A549 (cell line): ENCODE measurements at regions not wholly inside any gene's neighbourhood (a gene's known extent, or its start where the extent isn't known, plus 50 kb on each side); places are given as distances from the start of the nearest gene placed in this dataset.

Source experiments
- CHD2 ChIP-seq: fragments of 150-350 bp; IDR thresholded peaks from 2 replicates; pipeline ENCODE4 v1.6.1; 2014; ENCODE audit warnings: low read length; ENCODE audit not compliant: partially characterized antibody
- EP300 ChIP-seq, 2 experiments: fragments of >200 bp; sonication (Bioruptor Twin); formaldehyde crosslinking; IDR thresholded peaks; 2 replicates in 1 of 2; 3 replicates in 1 of 2; pipeline ENCODE4 v1.6.1; 2016 to 2017
- HOXB5 ChIP-seq: fragments of 250-450 bp; sonication (Bioruptor Pico); IDR thresholded peaks from 2 replicates; pipeline ENCODE4 v1.5.0; 2020; ENCODE audit warnings: mild to moderate bottlenecking, moderate library complexity
- JUN ChIP-seq, 2 experiments: fragments of >200 bp; sonication (Bioruptor Twin); formaldehyde crosslinking; IDR thresholded peaks; 2 replicates in 1 of 2; 3 replicates in 1 of 2; pipeline ENCODE4 v1.6.1; 2016 to 2017
- KDM1A ChIP-seq: fragments of 200-600 bp; sonication (generic); IDR thresholded peaks from 2 replicates; pipeline ENCODE4 v1.6.1; 2016; ENCODE audit warnings: low read depth, mild to moderate bottlenecking
- POLR2A ChIP-seq: IDR thresholded peaks from 2 replicates; pipeline ENCODE4 v1.6.1; 2012; ENCODE audit warnings: mild to moderate bottlenecking, low read length
- RAD21 ChIP-seq, 2 experiments: fragments of >200 bp in 1 of 2; sonication (Bioruptor Twin) in 1 of 2; formaldehyde crosslinking in 1 of 2; IDR thresholded peaks in 1 of 2; conservative IDR thresholded peaks in 1 of 2; 2 replicates in 1 of 2; 3 replicates in 1 of 2; pipeline ENCODE4 v1.6.1; 2012 to 2018; ENCODE audit warnings: inconsistent platforms in 1 of 2
- TF ChIP-seq, protein P1 (sequence below): fragments of >200 bp; sonication (Bioruptor Twin); formaldehyde crosslinking; IDR thresholded peaks from 3 replicates; pipeline ENCODE4 v1.6.1; 2016
- TF ChIP-seq, protein P2 (sequence below): fragments of >200 bp; sonication (Bioruptor Twin); formaldehyde crosslinking; IDR thresholded peaks from 3 replicates; pipeline ENCODE4 v1.5.1; 2016
- TF ChIP-seq, protein P3 (sequence below): fragments of 200-600 bp; sonication (generic); IDR thresholded peaks from 2 replicates; pipeline ENCODE4 v1.6.1; 2016; ENCODE audit warnings: antibody characterized with exemption, mild to moderate bottlenecking, moderate library complexity
- TF ChIP-seq, protein P4 (sequence below): IDR thresholded peaks from 2 replicates; pipeline ENCODE4 v1.6.1; 2012

DNA sequence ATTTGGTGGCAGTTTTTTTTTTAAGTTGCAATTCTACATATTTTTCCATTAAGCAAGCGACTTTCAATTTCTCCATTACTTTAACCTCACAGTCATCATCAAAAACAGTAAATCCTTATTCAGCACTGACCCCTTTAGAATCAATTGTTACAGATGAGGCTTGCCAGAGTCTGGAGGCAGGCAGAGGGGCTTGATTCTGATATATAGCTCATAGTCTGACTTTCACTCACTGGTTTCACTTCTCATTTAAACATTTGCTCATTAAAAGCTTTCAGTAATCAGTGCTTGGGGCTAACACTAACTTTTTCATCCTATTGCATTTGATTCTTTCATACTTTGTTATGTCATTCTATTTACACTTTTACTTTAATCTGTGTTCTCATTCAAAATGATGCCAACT is 88.4 kb downstream of the PYDC2 start:
- TF ChIP-seq, protein P1, sequence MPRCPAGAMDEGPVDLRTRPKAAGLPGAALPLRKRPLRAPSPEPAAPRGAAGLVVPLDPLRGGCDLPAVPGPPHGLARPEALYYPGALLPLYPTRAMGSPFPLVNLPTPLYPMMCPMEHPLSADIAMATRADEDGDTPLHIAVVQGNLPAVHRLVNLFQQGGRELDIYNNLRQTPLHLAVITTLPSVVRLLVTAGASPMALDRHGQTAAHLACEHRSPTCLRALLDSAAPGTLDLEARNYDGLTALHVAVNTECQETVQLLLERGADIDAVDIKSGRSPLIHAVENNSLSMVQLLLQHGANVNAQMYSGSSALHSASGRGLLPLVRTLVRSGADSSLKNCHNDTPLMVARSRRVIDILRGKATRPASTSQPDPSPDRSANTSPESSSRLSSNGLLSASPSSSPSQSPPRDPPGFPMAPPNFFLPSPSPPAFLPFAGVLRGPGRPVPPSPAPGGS: no peak
- TF ChIP-seq, protein P2, sequence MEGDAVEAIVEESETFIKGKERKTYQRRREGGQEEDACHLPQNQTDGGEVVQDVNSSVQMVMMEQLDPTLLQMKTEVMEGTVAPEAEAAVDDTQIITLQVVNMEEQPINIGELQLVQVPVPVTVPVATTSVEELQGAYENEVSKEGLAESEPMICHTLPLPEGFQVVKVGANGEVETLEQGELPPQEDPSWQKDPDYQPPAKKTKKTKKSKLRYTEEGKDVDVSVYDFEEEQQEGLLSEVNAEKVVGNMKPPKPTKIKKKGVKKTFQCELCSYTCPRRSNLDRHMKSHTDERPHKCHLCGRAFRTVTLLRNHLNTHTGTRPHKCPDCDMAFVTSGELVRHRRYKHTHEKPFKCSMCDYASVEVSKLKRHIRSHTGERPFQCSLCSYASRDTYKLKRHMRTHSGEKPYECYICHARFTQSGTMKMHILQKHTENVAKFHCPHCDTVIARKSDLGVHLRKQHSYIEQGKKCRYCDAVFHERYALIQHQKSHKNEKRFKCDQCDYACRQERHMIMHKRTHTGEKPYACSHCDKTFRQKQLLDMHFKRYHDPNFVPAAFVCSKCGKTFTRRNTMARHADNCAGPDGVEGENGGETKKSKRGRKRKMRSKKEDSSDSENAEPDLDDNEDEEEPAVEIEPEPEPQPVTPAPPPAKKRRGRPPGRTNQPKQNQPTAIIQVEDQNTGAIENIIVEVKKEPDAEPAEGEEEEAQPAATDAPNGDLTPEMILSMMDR: no peak
- no peak for TF ChIP-seq POLR2A
- no peak for TF ChIP-seq CHD2
- TF ChIP-seq EP300 (IDR thresholded peaks at IDR 0.05): no peak
- no peak for TF ChIP-seq RAD21 (conservative IDR thresholded peaks at IDR 0.05 in 1 of 2, IDR thresholded peaks at IDR 0.05 in 1 of 2)
- TF ChIP-seq, protein P3, sequence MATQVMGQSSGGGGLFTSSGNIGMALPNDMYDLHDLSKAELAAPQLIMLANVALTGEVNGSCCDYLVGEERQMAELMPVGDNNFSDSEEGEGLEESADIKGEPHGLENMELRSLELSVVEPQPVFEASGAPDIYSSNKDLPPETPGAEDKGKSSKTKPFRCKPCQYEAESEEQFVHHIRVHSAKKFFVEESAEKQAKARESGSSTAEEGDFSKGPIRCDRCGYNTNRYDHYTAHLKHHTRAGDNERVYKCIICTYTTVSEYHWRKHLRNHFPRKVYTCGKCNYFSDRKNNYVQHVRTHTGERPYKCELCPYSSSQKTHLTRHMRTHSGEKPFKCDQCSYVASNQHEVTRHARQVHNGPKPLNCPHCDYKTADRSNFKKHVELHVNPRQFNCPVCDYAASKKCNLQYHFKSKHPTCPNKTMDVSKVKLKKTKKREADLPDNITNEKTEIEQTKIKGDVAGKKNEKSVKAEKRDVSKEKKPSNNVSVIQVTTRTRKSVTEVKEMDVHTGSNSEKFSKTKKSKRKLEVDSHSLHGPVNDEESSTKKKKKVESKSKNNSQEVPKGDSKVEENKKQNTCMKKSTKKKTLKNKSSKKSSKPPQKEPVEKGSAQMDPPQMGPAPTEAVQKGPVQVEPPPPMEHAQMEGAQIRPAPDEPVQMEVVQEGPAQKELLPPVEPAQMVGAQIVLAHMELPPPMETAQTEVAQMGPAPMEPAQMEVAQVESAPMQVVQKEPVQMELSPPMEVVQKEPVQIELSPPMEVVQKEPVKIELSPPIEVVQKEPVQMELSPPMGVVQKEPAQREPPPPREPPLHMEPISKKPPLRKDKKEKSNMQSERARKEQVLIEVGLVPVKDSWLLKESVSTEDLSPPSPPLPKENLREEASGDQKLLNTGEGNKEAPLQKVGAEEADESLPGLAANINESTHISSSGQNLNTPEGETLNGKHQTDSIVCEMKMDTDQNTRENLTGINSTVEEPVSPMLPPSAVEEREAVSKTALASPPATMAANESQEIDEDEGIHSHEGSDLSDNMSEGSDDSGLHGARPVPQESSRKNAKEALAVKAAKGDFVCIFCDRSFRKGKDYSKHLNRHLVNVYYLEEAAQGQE: no peak
- TF ChIP-seq, protein P4, sequence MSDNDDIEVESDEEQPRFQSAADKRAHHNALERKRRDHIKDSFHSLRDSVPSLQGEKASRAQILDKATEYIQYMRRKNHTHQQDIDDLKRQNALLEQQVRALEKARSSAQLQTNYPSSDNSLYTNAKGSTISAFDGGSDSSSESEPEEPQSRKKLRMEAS: no peak
- no peak for TF ChIP-seq JUN (IDR thresholded peaks at IDR 0.05)
- no peak for TF ChIP-seq KDM1A
- TF ChIP-seq HOXB5 (CRISPR knock-in tag): no peak
